HG02884 (cell line): ENCODE measurements at regions not wholly inside any gene's neighbourhood (a gene's known extent, or its start where the extent isn't known, plus 50 kb on each side); places are given as distances from the start of the nearest gene placed in this dataset.

Experiments used
- ATAC-seq: cut with Tn5 transposase; IDR thresholded peaks from one replicate; pipeline ENCODE4 v1.9.1; 2021; ENCODE audit warnings: mild to moderate bottlenecking, moderate library complexity; ENCODE audit not compliant: unreplicated experiment

DNA sequence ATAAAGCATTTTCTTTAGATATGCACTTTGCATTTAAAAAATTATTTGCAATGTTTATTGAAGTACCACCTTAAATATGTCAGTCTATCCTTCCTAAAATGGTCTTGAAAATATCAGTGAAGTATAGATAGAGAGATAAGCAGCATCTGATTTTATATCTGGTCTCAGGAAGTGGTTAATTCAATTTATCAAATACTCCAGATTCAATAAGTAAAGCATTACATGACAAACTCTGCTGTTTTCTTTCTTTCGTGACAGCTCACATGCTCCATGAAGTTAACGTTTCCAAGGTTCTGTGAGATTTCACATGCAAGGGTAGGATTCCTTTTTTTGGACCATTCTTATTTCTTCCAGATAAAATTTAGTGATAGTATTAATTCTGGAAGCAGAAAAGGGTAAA lies 775.4 kb upstream of the ROBO1 start:
- ATAC-seq: no peak

DNA sequence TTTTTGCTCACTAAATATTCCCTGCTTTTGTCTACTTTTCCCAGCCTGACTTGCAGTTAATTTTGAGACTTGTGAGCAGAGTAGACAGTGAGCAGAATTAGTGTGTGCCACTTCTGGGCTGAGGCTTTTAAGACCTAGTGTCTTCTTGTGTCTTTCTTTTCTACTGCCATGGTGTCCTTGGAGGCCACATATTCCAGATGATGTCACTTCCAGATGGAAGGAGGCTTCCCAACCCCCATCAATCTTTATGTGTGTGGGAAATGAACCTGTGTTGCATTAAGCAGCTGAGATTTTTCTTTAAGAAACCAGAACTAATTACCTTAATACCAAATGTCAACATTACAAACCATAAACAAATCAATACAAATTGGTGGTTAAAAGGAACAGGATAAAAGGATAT lies 774.7 kb upstream of the ROBO1 start:
- ATAC-seq: no peak

DNA sequence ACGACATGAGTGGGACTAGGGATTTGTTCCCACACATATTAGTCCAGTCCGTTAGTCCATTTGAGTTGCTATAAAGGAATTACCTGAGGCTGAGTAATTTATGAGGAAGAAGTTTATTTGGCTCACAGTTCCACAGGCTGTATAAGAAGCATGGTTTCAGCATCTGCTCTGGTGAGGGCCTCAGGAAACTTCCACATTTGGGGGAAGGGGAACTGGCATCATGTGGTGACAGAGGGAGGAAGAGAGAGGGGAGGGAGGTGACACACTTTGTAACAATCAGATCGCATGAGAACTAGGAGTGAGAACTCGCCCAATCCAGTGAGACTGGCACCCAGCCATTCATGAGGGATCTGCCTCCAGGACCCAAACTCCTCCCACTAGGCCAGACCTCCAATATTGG lies 769.9 kb upstream of the ROBO1 start:
- ATAC-seq: no peak

DNA sequence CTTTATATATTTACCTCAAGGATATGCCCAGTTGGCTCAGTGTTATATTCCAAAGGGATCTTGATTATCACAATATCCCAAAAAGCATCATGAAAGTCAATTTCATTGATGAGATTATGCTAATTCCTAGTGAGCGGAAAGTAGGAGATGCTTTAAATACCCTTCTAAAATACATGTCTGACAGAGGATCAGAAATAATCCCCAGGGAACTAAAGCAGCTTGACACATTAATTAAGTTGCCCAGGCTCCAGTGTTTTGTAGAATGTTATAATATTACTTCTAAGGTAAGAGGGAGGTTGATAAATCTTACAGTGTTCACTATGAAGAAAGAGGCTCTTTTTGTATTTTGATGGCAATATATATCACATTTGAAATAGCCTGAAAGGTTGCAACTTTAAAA lies 767.5 kb upstream of the ROBO1 start:
- ATAC-seq: no peak

DNA sequence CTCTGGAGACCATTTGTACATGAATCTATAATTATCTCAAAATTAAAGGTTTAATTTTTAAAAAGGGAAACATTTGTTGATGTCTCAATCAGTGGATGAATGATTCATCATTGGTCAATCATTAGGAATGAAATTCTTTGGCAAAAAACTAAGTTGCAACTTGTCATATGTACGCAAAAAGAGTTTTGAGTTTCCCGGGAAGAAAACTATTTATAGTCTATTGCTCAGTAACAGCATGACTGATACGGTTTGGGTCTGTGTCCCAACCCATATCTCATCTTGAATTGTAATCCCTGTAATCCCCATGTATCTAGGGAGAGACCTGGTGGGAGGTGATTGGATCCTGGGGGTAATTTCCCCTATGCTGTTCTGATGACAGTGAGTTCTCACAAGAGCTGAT lies 765.8 kb upstream of the ROBO1 start:
- no peak for ATAC-seq

DNA sequence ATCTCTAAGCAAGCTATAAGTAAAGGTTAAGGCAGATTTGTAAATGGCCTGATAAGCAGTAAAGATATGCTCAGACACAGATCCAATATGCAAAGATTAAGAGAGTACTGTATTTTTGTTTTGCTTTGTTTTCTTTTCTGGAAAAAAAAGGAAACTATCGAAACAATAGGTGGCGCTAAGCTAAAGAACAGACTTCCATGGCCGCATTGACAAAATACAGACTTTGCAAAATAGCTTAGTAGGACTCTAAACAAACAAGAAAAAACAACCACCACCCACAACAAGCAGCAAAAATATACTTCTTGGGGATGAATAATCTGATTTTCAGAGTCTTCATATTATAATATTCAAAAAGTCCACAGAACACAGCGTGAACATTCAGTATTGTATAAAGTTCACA lies 758.4 kb upstream of the ROBO1 start:
- no peak for ATAC-seq

DNA sequence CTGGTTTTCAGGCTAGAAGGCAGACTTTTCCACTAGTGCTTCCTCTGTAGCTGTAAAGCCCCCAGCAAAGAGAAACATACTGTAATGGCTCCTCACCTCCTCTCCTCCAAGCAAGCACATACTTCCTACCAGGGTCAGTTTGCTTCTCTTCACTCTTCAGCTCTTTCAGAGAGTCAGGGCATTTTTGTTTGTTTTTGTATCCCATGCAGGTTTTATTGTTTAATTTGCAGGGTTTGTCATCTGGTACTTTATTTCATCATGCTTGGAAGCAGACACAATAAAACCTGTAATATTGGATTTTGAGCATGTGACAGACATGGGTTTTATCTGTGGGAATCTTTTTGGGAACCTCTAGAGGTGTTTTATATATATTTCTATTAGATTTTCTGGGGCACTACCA lies 753.3 kb upstream of the ROBO1 start:
- ATAC-seq: no peak

DNA sequence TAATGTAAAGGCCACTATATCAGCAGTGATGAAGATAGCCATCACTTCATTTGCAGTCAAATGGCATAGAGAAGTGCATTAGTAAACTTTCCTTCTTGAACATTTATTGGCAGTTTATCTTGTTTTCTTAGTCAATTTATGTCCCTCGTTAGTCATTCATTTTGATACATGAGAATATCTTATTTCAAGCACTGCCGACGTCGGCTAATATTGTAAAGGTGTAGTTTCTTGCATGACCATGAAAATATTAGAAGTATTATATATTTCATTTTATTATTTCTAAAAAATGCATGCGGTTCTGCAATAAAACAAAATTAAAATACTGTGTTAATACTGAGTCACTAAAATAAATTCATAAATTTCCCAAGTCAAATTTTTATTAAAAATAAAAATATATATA lies 751.6 kb upstream of the ROBO1 start:
- no peak for ATAC-seq

DNA sequence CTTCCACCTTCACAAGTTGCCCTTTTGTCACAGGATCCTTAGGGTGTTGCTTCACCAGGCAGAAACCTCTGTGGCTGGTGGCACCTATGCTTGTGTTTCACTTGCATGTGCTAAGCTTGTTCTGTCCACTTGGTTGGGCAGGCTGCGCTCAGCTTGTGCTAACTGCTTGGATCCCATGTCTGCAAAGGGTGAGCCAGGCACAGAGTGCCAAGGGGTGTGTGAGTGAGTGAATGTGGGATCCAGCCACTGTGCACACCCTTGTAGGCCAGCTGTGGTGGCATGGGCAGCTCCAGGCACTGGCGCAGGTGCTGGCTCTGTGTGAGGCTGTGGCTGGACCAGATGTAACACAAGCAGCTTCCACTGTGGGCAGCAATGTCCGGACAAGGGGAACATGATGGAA lies 728.7 kb upstream of the ROBO1 start:
- no peak for ATAC-seq

DNA sequence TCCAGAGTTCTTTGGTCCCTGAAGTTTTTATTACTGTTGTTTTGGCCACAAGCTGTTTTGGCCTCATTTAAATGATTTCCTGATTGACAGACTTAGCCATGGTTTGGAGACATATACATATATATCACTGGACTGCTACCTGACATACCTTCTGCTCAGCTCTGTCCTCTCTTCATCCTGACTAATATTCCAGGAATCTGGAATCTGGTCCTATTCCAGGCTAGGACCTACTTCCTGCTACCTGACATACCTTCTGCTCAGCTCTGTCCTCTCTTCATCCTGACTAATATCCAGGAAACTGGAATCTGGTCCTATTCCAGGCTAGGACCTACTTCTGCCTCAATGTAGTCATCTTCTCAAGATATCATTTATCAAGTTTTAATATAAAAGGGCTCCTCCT lies 724.4 kb upstream of the ROBO1 start:
- no peak for ATAC-seq

DNA sequence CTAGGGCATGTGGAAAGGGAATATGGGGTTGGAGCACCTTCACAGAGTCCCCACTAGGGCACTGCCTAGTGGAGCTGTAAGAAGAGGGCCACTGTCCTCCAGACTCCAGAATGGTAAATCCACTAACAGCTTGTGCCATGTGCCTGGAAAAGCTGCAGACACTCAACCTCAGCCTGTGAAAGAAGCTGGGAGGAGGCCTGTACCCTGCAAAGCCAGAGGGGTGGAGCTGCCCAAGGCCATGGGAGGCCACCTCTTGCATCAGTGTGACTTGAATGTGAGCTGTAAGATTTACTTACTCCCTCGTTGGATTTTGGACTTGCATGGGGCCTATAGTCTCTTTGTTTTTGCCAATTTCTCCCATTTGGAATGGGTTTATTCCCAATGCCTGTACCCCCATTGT lies 705.2 kb upstream of the ROBO1 start:
- no peak for ATAC-seq

DNA sequence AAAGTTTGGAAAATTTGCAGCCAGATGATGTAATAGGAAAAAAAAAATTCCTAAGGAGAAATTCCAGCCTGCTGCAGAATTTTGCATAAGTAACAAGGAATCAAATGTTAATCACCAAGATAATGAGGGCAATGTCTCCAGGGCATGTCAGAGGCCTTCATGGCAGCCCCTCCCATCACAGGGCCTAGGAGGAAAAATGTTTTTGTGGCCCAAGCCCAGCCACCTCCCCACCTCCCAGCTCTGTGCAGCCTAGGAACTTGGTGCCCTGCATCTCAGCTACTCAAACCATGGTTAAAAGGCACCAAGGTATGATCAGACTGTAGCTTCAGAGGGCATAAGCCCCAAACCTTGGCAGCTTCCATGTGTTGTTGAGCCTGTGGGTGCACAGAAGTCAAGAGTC lies 704.7 kb upstream of the ROBO1 start:
- ATAC-seq: no peak

DNA sequence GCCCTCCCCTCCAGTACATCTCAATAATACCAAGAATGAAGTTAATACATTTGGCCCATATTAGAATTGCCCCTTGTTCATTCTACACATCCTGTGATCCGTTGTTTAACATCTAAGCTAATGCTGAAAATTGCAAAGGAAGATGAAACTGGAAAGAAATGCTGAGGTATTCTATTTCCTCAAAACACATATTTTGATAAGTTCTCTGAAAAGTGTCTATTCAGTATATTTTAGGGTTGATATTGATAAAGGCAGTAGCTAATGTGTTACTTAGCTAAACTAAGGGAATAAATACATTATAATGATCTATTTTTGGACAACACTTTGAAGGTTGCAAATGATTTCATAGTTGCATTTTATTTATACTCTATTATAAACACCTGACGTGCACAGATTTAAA lies 702.6 kb upstream of the ROBO1 start:
- no peak for ATAC-seq

DNA sequence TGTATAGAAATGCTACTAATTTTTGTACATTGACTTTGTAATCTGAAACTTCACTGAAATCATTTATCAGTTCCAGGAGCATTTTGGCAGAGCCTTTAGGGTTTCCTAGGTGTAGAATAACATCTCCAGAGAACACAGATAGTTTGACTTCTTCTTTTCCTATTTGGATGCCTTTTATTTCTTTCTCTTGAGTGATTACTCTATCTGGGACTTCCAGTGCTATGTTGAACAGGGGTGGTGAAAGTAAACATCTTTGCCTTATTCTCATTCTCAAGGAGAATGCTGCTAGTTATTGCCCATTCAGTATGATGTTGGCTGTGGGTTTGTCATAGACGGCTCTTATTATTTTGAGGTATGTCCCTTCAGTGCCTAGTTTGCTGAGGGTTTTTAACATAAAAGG lies 697.9 kb upstream of the ROBO1 start:
- no peak for ATAC-seq

DNA sequence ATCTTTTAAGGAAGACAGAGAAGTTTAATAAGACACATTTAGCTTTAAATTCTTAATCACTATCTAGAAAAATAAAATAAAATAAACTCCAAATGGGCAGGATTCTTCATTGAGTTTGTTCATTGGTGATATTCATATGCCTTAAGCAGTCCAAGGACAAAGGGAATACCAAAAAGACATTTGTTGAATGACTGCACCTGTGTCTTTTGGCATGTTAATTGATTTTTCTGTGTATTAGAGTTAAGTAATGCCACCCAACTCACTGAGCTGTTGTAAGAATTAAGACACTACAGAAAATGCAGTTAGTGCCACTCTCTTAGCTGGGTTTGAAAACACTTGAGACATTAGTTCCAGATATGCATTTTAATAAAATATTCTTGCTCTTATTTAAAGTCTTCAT lies 683.6 kb upstream of the ROBO1 start:
- no peak for ATAC-seq

DNA sequence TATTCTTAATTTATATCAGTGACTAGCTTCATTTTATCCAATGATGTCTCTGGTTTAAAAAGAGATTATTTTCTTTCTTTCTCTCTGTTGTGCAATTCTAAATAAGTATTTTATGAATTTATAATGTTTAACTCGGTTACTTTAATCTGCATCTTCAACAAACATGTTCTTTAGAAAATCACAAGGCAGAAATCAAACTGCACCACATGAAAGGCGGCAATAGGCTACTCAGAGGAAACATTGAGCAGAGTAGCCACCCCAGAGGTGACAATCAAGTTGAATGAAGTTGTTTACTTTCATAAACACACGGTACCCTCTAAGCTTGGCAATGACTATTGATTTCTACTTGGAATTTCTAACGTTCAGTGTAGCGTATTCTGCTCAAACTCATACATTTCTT lies 677.8 kb upstream of the ROBO1 start:
- ATAC-seq: no peak

DNA sequence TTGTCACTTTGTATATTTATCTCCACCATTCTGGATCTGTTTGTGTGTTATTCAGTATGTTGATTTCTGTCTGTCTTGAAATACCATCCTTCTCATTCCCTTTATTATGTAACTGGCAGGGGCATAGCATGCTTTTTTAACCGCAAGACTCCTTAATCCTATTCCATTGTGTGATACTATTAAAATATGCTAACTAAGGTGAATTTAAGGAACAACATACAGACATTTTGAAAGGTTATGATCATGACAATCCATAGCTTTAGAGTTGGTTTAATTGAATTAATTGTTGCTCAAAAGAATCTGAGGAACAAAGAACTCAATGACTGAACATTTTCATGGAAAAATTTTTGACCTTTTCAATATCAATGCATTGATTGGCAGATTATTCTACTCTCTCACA lies 677.3 kb upstream of the ROBO1 start:
- no peak for ATAC-seq

DNA sequence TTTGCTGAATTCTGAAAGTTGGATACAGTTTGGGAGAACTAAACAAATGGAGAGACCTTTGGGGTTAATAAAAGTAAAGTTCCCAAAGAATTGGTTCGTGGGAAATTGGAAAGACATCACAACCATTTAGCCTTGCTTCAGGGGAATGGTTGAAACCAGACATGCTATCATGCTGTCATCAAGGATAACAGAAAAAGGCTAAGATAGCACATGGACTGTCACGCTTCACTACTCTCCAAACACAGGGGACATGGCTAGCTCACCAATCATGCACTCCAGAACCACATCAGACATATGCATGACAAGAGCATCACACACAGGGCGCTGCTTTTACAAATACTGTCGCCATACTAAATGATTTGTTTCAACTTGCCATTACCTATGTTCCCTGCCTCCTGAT lies 671.7 kb upstream of the ROBO1 start:
- no peak for ATAC-seq

DNA sequence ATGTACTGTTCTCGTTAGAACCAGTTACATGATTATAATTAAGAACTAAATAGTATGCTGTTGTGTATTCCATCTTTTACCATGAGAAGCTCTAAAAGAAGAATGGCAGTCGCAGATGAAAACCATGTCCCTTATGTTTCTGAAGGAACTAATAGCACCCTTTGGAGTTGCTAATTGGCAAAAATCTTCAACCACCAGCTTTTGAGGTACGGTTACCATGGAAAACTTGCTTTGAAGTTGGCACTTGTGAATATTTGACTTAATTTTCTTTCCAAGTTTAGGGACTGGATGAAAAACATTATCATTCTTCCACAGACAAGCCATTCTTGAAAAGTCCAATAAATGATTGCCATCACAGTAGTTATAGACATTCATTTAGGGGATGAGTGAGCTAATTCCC lies 666.6 kb upstream of the ROBO1 start:
- ATAC-seq: no peak

DNA sequence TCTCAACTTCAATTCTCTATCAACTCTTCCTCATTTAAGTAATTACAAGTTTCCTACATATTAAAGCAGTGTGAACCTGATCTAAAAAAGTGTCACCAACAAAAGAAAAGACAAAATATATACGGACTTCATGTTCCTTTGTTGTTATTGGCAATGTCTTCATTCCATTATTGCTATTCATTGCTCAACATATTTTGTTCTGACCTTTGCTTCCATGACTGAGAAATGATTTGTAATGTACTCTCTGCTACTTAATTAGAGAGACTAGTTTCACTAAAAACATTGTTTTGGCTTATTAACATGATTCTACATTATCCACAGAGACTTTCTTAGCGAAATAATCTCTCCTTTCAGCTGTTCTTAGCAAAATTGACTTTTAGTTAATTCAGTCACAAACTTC lies 657.2 kb upstream of the ROBO1 start:
- ATAC-seq: no peak

DNA sequence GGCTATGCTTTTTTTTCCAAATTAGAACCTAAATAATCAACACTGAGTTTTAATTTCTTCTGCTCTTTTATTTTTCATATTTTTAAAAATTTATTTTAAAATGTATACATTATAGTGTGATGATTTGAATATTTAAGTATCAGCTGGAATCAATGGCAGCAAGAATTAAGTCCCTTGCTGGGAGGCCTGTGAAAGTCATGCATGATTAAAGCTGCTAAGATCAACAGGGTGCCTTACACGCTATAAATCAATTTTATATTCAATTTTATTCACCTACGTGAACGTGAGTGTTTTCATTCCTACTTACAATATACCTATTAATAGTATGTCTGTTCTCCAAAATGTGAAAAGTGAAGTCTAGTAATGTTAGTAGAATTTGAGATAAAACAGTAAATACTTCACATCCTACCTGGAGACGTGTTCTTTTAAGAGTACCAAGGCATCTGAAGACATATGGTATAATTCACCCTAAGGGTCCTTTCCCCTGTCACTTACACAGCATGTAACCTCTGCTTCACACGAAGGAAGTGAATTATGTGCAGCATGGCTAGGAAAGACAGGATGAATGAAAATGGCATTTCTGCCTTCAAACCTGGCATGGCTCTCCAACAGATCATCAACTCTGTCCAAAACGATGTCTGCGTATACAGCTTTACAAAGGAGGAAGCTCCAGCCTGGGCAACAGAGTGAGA lies 640.4 kb upstream of the ROBO1 start:
- ATAC-seq: no peak

DNA sequence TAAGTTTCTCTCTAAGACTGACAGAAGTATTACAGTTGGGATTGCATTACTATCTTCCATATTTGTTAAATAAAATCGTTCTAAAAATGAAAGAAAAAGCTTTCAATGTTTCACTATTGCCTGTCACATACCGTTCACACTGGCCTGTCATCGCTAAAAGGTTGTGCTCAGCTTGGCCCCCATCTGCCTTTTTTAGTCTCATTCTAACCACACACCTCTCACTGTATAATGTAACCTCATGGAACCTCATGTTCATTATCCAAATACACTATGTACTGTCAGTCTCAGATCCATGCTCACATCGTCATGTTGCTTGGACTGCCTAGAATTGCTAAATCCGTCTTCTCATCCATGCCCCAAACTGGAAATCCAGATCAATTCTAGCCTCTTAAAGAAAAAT lies 637.8 kb upstream of the ROBO1 start:
- no peak for ATAC-seq

DNA sequence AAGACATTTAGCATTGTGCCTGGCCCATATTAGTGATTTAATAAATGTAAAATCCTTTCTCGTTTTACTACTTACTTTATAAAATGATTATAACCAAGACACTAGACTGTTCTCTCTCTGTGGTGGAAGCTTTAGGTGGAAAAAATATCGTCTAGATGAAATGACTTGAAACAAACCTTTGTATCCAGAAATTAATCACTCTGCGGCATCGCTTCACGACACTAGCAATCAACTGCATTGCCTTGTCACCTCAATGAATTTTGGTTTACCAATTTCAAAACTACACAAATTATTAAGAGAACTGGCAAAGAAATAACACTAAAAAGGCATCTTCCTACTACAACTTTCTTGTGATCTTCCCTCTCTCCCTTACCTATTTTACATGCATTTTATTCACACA lies 627.2 kb upstream of the ROBO1 start:
- ATAC-seq: no peak

DNA sequence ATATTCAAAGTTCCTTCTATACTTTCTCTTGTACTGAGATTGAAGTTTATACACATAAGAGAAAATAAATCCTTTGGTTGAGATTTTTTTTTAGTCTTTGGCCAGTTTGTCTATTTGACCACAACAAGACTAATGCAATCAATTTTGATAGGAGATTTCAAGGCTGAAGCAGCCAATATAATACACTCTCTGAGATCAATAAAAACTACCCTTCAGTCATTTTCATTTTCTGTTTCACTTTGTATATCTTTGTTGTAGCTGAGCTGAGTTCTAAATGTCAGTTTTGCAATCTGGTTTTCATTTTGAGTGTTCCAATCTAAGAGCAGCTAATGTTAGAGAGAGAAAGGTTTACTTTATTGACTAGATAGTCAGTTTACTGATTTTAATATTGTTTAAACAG lies 623.8 kb upstream of the ROBO1 start:
- no peak for ATAC-seq
